ENCODE measurements at regions not wholly inside any gene's neighbourhood (a gene's known extent, or its start where the extent isn't known, plus 50 kb on each side); places are given as distances from the start of the nearest gene placed in this dataset.

GRCh38 chr14:89708982-89709625 lies 245.4 kb downstream of the EFCAB11 start (continued):
- TF ChIP-seq, protein P1, sequence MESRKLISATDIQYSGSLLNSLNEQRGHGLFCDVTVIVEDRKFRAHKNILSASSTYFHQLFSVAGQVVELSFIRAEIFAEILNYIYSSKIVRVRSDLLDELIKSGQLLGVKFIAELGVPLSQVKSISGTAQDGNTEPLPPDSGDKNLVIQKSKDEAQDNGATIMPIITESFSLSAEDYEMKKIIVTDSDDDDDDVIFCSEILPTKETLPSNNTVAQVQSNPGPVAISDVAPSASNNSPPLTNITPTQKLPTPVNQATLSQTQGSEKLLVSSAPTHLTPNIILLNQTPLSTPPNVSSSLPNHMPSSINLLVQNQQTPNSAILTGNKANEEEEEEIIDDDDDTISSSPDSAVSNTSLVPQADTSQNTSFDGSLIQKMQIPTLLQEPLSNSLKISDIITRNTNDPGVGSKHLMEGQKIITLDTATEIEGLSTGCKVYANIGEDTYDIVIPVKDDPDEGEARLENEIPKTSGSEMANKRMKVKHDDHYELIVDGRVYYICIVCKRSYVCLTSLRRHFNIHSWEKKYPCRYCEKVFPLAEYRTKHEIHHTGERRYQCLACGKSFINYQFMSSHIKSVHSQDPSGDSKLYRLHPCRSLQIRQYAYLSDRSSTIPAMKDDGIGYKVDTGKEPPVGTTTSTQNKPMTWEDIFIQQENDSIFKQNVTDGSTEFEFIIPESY (IDR thresholded peaks at IDR 0.05; ENCODE audit: borderline replicate concordance, low read depth): no peak
- TF ChIP-seq RXRA (IDR thresholded peaks at IDR 0.05; ENCODE audit: borderline replicate concordance, low read depth): no peak
- no peak for TF ChIP-seq EP300 (IDR thresholded peaks at IDR 0.05; ENCODE audit: borderline replicate concordance in 1 of 2, low read depth in 1 of 2, low read length in 1 of 2)
- no peak for TF ChIP-seq TEAD4 (IDR thresholded peaks at IDR 0.05; ENCODE audit: borderline replicate concordance, insufficient read depth)
- no peak for TF ChIP-seq FOXM1 (IDR thresholded peaks at IDR 0.05; ENCODE audit: low read depth)
- no peak for TF ChIP-seq MEF2A (IDR thresholded peaks at IDR 0.05; ENCODE audit: borderline replicate concordance, low read depth)
- TF ChIP-seq CHD2 (IDR thresholded peaks at IDR 0.05; ENCODE audit: low read length, partially characterized antibody): no peak
- no peak for TF ChIP-seq NFIC (IDR thresholded peaks at IDR 0.05; ENCODE audit: borderline replicate concordance)

DNA sequence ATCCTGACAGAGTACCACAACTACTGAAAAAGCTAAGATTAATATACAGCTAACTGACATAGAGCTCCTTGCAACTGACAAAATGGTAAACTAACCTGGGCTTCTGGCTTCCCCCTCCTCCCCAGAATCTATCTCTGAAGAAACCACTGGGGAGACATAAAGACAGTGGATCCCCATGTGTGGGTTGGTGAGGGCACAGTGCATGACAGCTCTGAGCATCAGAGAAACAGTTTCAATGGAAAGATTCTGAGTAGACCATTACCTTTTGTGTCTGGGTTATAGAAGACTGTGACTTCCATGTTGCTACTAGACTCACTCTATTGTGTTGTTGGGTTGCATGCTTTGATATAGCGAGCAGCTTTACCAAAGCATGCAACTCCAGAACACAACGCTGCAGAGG lies 247.4 kb downstream of the EFCAB11 start:
- no peak overlapping the region for H3K9ac ChIP-seq
- no peak overlapping the region for H2AFZ ChIP-seq (ENCODE audit: low read depth)
- no peak overlapping the region for H3K27ac ChIP-seq (ENCODE audit: low read depth in 2 of 2, low read length in 1 of 2)
- ChIA-PET POLR2A (no interaction called here), CTCF (no interaction called here)
- 49% methylated on average over 2 of the region's 2 CpGs for WGBS (ENCODE audit: low lambda C conversion rate)
- no peaks in the 10 kb centered on the region for H4K20me1 ChIP-seq (ENCODE audit: insufficient read depth)
- no peak for DNase-seq
- no peaks in the 10 kb centered on the region for H3K27me3 ChIP-seq (ENCODE audit: insufficient read depth)
- TF ChIP-seq SIN3A (IDR thresholded peaks at IDR 0.05; ENCODE audit: borderline replicate concordance, low read depth, low read length): no peak
- TF ChIP-seq MXI1 (IDR thresholded peaks at IDR 0.05; ENCODE audit: low read depth, low read length): no peak
- no peak for TF ChIP-seq RAD21 (IDR thresholded peaks at IDR 0.05; ENCODE audit: low read length)
- TF ChIP-seq TAF1 (IDR thresholded peaks at IDR 0.05; ENCODE audit: borderline replicate concordance, low read depth, low read length): no peak
- TF ChIP-seq EP300 (IDR thresholded peaks at IDR 0.05; ENCODE audit: borderline replicate concordance in 1 of 2, low read depth in 1 of 2, low read length in 1 of 2): no peak
- no peak for TF ChIP-seq RCOR1 (IDR thresholded peaks at IDR 0.05; ENCODE audit: low read length)
- TF ChIP-seq, protein P2, sequence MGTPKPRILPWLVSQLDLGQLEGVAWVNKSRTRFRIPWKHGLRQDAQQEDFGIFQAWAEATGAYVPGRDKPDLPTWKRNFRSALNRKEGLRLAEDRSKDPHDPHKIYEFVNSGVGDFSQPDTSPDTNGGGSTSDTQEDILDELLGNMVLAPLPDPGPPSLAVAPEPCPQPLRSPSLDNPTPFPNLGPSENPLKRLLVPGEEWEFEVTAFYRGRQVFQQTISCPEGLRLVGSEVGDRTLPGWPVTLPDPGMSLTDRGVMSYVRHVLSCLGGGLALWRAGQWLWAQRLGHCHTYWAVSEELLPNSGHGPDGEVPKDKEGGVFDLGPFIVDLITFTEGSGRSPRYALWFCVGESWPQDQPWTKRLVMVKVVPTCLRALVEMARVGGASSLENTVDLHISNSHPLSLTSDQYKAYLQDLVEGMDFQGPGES (IDR thresholded peaks at IDR 0.05; ENCODE audit: low read depth, low read length): no peak
- H3K9me2 ChIP-seq: no peaks in the 10 kb centered on the region
- no peak overlapping the region for H3K4me3 ChIP-seq (ENCODE audit: low read depth in 2 of 2, low read length in 1 of 2)
- H3K79me2 ChIP-seq (ENCODE audit: insufficient read depth): no peaks in the 10 kb centered on the region
- H3K9me3 ChIP-seq: no peaks in the 10 kb centered on the region
- H3K4me1 ChIP-seq (ENCODE audit: control insufficient read depth in 1 of 2, insufficient read depth in 2 of 2, low read depth in 1 of 2, low read length in 1 of 2): peaks cover 0 to 2% of the 10 kb centered on the region in 2 experiments; a peak in 1 of 4 replicates
- no peaks in the 10 kb centered on the region for H3K36me3 ChIP-seq (replicated peaks in 1 of 2; ENCODE audit: control insufficient read depth in 1 of 2, insufficient read depth in 2 of 2, low read length in 1 of 2)
- H3F3A ChIP-seq (replicated peaks; ENCODE audit: insufficient read depth): no peaks in the 10 kb centered on the region
- H3K4me2 ChIP-seq: no peak overlapping the region
